ENCODE measurements at regions not wholly inside any gene's neighbourhood (a gene's known extent, or its start where the extent isn't known, plus 50 kb on each side); places are given as distances from the start of the nearest gene placed in this dataset.
"Not testable (repeated sequence)": the region's sequence is repeated elsewhere in the genome, so short reads cannot be mapped to it uniquely, and the experiment has no call there.

DNA sequence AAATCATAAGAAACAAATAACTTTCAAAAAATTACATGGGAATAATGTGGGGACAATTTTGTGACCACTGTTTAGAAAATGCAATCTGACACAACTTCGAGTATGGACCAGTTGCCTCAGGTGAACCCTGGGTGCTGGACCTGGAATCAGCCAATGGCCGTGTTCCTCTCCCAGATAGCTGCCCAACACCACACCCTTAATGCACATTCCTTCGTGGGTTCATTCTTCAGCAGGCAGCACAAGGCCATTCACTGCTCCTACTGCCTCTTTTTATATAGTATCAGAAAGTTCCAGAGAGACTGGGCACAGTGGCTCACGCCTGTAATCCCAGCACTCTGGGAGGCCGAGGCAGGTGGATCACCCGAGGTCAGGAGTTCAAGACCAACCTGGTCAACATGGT is 89.1 kb upstream of the PARD3 start:
- no peak for DNase-seq (ENCODE audit: low read depth, low spot score)
- TF ChIP-seq, protein P1, sequence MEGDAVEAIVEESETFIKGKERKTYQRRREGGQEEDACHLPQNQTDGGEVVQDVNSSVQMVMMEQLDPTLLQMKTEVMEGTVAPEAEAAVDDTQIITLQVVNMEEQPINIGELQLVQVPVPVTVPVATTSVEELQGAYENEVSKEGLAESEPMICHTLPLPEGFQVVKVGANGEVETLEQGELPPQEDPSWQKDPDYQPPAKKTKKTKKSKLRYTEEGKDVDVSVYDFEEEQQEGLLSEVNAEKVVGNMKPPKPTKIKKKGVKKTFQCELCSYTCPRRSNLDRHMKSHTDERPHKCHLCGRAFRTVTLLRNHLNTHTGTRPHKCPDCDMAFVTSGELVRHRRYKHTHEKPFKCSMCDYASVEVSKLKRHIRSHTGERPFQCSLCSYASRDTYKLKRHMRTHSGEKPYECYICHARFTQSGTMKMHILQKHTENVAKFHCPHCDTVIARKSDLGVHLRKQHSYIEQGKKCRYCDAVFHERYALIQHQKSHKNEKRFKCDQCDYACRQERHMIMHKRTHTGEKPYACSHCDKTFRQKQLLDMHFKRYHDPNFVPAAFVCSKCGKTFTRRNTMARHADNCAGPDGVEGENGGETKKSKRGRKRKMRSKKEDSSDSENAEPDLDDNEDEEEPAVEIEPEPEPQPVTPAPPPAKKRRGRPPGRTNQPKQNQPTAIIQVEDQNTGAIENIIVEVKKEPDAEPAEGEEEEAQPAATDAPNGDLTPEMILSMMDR (IDR thresholded peaks at IDR 0.05; ENCODE audit: insufficient read depth, low read length, missing control alignments), result no peak
- no peak overlapping the region for H3K4me3 ChIP-seq (ENCODE audit: low read depth, low read length)
- ChIA-PET CTCF (no interaction called here), POLR2A (no interaction called here)

DNA sequence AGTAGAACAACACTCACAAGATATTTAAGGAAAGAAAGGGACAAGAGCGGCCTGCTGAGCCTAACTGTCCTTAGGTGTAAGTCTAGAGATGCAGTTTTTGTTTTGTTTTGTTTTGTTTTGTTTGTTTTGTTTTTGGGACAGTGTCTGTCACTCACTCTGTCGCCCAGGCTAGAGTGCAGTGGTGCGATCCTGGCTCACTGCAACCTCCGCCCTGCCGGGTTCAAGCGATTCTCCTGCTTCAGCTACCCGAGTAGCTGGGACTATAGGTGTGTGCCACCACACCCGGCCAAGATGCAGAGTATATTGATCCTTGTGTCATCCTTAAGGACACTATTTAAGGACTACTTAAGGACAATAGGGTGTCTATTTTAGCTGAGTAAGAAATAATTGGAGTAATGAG is 84.1 kb upstream of the PARD3 start:
- CTCF ChIA-PET, result no interaction called here

DNA sequence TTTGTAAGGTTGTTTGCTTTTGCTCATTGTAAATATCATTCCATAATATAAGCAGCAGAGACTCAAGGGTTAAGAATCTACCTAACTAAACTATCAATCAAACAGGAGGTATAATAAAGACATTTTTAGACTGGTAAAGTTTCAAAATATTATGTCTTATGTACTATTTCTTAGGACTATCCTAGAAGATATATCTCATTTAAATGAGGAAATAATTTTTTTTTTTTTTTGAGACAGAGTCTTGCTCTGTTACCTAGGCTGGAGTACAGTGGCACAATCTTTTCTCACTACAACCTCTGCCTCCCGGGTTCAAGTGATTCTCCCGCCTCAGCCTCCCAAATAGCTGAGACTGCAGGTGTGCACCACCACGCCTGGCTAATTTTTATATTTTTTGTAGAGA is 80.9 kb upstream of the PARD3 start:
- H3K4me3 ChIP-seq (ENCODE audit: low read depth, low read length), result no peak overlapping the region
- CTCF ChIA-PET, result no interaction called here
- DNase-seq (ENCODE audit: low read depth, low spot score), result no peak
- TF ChIP-seq, protein P1 (IDR thresholded peaks at IDR 0.05; ENCODE audit: insufficient read depth, low read length, missing control alignments), result no peak
- POLR2A ChIA-PET, result no interaction called here

More for the DNA sequence above, 84.1 kb upstream of the PARD3 start:
- POLR2A ChIA-PET, result no interaction called here
- TF ChIP-seq, protein P1 (IDR thresholded peaks at IDR 0.05; ENCODE audit: insufficient read depth, low read length, missing control alignments), result no peak
- no peak overlapping the region for H3K4me3 ChIP-seq (ENCODE audit: low read depth, low read length)
- DNase-seq (ENCODE audit: low read depth, low spot score), result no peak

DNA sequence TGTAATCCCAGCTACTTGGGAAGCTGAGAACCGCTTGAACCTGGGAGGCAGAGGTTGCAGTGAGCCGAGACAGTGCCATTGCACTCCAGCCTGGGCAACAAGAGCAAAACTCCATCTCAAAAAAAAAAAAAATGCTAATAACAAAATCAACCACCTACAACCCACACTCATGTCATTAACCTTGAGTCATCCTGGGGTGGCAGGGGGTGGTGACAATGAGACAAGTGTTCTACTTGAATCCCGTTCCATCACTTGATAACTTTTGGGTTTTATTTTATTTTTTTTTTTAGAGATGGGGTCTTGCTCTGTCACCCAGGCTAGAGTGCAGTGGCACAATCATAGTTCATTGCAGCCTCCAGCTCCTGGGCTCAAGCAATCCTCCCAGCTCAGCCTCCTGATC is 80.0 kb upstream of the PARD3 start:
- DNase-seq (ENCODE audit: low read depth, low spot score); CTCF ChIA-PET; POLR2A ChIA-PET; H3K4me3 ChIP-seq (ENCODE audit: low read depth, low read length): not testable (repeated sequence)

DNA sequence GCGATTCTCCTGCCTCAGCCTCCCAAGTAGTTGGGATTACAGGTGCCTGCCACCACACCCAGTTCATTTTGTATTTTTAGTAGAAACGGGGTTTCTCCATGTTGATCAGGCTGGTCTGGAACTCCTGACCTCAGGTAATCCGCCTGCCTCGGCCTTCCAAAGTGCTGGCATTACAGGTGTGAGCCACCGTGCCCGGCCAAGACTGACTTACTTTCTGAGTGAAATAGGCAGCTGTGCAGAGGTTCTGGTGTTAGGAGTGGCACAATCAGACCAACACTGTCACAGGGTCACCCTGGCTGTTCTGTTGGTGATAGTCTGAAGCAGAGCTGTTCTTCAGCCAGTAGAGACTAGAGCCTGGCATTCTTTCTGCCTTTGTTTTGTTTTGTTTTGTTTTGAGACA is 77.4 kb upstream of the PARD3 start:
- CTCF ChIA-PET; DNase-seq (ENCODE audit: low read depth, low spot score); POLR2A ChIA-PET; H3K4me3 ChIP-seq (ENCODE audit: low read depth, low read length): not testable (repeated sequence)

DNA sequence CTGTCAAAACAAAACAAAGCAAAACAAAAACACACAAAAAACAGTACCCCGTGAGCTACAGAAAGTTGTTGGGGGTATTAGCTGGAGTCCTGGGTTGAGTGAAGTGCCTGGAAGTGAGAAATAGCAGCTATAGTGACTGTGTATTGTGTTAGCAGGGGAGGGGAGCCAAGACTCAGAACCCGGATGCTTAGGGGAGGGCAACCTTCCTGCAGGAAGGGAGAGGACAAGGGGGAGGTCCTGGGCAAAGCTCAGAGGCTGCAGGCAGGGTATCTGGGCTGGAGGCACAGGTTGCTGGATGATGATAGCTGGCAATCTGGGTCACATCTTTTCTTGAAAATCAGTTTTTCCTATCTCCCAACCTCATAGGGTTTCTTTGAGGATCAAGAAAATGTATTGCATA is 75.8 kb upstream of the PARD3 start:
- ChIA-PET CTCF (no interaction called here), POLR2A (no interaction called here)
- DNase-seq (ENCODE audit: low read depth, low spot score), result no peak
- TF ChIP-seq, protein P1 (IDR thresholded peaks at IDR 0.05; ENCODE audit: insufficient read depth, low read length, missing control alignments), result no peak
- no peak overlapping the region for H3K4me3 ChIP-seq (ENCODE audit: low read depth, low read length)

DNA sequence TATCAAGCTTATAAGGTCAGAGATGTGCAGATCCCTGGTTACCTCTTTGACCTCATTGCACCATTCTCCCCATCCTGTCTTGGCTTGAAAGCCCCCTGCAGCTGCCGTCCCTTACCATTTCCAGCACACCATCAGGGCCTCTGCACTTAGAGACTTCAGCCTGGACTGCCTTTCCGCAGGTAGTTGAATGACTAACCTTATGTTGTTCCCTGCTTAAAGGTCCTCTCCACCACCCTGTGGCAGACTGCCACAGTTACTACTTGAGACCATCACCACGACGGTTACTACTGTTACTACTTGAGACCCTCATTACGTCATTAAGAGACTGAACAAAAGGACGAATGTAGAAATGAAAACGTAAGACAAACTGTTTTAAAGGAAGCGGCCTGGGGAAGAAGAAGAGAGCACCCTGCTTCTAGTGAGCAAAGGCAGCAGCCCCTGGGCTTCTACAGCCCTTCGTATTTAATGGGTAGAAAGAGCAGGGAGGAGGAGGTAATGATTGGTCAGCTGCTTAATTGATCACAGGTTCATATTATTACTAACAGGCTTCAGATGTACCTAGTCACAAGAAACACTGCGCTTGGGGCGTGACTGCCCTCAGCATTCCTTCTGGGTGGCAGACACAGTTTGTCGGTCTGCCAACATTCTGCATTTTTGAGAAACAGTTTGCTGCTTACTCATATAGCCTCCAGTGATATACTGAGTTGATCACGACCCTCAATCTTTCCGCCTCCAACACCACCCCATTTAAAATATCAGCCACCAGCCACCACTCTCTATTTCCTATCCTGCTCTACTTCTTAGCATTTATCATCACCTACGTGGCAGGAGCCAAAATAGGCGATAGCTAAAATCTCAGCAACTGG is 74.1 kb upstream of the PARD3 start:
- no peak for DNase-seq (ENCODE audit: low read depth, low spot score)
- no peak overlapping the region for H3K4me3 ChIP-seq (ENCODE audit: low read depth, low read length)
- TF ChIP-seq, protein P1 (IDR thresholded peaks at IDR 0.05; ENCODE audit: insufficient read depth, low read length, missing control alignments), result no peak
- POLR2A ChIA-PET, result no interaction called here
- CTCF ChIA-PET, result no interaction called here
